Caco-2 (cell line): ENCODE measurements at regions not wholly inside any gene's neighbourhood (a gene's known extent, or its start where the extent isn't known, plus 50 kb on each side); places are given as distances from the start of the nearest gene placed in this dataset.

Experiments used
- BruUV-seq: library from RNA; stranded (reverse); fragments of 400-500 nt; replicated peaks from 2 replicates; lab custom pipeline; 2021; lab: Mats Ljungman, UMichigan
- CTCF ChIA-PET: fragments of 300-600 bp; sonication (Branson Sonifier 250); formaldehyde crosslinking; loops from one replicate; lab custom pipeline; 2022; ENCODE audit warnings: antibody characterized with exemption; lab: Charles Lee
- POLR2A ChIA-PET: fragments of 300-600 bp; sonication (Branson Sonifier 250); formaldehyde crosslinking; loops from one replicate; lab custom pipeline; 2022; ENCODE audit warnings: antibody characterized with exemption; lab: Charles Lee
- DNase-seq, 2 experiments: peaks; one replicate each; pipeline versions ENCODE4 v3.0.0 to v3.0.0-alpha.2; 2020 to 2022
- H3K27me3 ChIP-seq: replicated peaks from 2 replicates; pipeline ENCODE4 v1.6.0; 2011; ENCODE audit warnings: low read length; ENCODE audit not compliant: control insufficient read depth, insufficient read depth
- H3K36me3 ChIP-seq: 2 replicates; pipeline ENCODE4 v1.5.1; 2011; ENCODE audit warnings: low read length; ENCODE audit not compliant: control insufficient read depth, insufficient read depth
- H3K4me1 ChIP-seq: fragments of 250-450 bp; sonication (Bioruptor Pico); 2 replicates; pipeline ENCODE4 v1.5.1; 2020; ENCODE audit warnings: mild to moderate bottlenecking
- H3K4me3 ChIP-seq: 2 replicates; pipeline ENCODE4 v1.5.1; 2011; ENCODE audit warnings: low read depth, mild to moderate bottlenecking, control low read depth, low read length
- H3K9me3 ChIP-seq: fragments of 250-450 bp; sonication (Bioruptor Pico); 2 replicates; pipeline ENCODE4 v1.5.1; 2020; ENCODE audit warnings: mild to moderate bottlenecking, moderate library complexity
- H3K27ac Mint-ChIP-seq: one replicate; pipeline ENCODE4 v1.8.0; 2022; ENCODE audit warnings: mixed read lengths; ENCODE audit not compliant: unreplicated experiment
- H3K27me3 Mint-ChIP-seq: one replicate; pipeline ENCODE4 v1.8.0; 2022; ENCODE audit warnings: mixed read lengths; ENCODE audit not compliant: insufficient read depth, unreplicated experiment
- H3K36me3 Mint-ChIP-seq: one replicate; pipeline ENCODE4 v1.8.0; 2022; ENCODE audit warnings: mild to moderate bottlenecking, mixed read lengths; ENCODE audit not compliant: insufficient read depth, unreplicated experiment
- H3K4me1 Mint-ChIP-seq: one replicate; pipeline ENCODE4 v1.8.0; 2022; ENCODE audit warnings: low read depth, mixed read lengths; ENCODE audit not compliant: unreplicated experiment
- H3K4me3 Mint-ChIP-seq: one replicate; pipeline ENCODE4 v1.8.0; 2022; ENCODE audit warnings: mild to moderate bottlenecking, moderate library complexity, mixed read lengths; ENCODE audit not compliant: unreplicated experiment
- H3K9me3 Mint-ChIP-seq: one replicate; pipeline ENCODE4 v1.8.0; 2022; ENCODE audit warnings: mixed read lengths; ENCODE audit not compliant: unreplicated experiment
- intact Hi-C: fragments of 100-400 bp; cut with micrococcal nuclease; formaldehyde crosslinking; loops from one replicate; pipeline ENCODE4 v1.10.0; 2022; ENCODE audit not compliant: unreplicated experiment
- TF ChIP-seq, protein P1 (sequence below), 2 experiments: fragments of 200-600 bp in 1 of 2; IDR thresholded peaks; 1 replicate in 1 of 2; 2 replicates in 1 of 2; pipeline versions ENCODE4 v1.5.1 to v1.8.0; 2011 to 2022; ENCODE audit warnings: antibody characterized with exemption in 1 of 2, control low read depth in 1 of 2, inconsistent platforms in 1 of 2, low read depth in 1 of 2, low read length in 1 of 2, mild to moderate bottlenecking in 1 of 2, moderate library complexity in 1 of 2; ENCODE audit not compliant: insufficient read depth in 1 of 2, severe bottlenecking in 1 of 2, unreplicated experiment in 1 of 2

DNA sequence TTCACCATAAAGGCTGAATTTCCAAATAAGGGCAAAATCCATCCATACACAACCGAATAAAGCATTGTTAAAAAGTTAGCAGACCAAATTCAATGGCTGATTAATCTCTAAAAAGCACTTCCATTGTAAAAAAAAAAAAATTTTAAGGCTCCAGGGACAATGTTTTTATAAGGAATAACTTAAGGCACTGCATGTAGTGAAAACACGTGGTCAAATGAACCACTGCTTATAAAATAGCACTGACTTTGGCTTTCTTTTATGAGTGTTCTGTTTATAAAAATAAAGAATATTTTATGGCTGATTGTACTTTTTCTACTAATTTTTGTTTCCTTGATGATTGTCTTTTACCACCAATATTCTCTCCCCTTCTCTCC is 409.3 kb upstream of the KCNH7 start:
- no peak for DNase-seq
- no peaks in the 10 kb centered on the region for H3K36me3 ChIP-seq
- TF ChIP-seq, protein P1, sequence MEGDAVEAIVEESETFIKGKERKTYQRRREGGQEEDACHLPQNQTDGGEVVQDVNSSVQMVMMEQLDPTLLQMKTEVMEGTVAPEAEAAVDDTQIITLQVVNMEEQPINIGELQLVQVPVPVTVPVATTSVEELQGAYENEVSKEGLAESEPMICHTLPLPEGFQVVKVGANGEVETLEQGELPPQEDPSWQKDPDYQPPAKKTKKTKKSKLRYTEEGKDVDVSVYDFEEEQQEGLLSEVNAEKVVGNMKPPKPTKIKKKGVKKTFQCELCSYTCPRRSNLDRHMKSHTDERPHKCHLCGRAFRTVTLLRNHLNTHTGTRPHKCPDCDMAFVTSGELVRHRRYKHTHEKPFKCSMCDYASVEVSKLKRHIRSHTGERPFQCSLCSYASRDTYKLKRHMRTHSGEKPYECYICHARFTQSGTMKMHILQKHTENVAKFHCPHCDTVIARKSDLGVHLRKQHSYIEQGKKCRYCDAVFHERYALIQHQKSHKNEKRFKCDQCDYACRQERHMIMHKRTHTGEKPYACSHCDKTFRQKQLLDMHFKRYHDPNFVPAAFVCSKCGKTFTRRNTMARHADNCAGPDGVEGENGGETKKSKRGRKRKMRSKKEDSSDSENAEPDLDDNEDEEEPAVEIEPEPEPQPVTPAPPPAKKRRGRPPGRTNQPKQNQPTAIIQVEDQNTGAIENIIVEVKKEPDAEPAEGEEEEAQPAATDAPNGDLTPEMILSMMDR (IDR thresholded peaks at IDR 0.05; ENCODE audit: insufficient read depth in 1 of 2, low read depth in 1 of 2, low read length in 1 of 2, severe bottlenecking in 1 of 2, unreplicated experiment in 1 of 2) = no peak
- H3K4me1 Mint-ChIP-seq = no peaks in the 10 kb centered on the region
- ChIA-PET CTCF (no interaction called here), POLR2A (no interaction called here)
- H3K27ac Mint-ChIP-seq = no peak overlapping the region
- H3K27me3 Mint-ChIP-seq = peaks cover 5% of the 10 kb centered on the region
- H3K4me3 Mint-ChIP-seq = no peak overlapping the region
- H3K36me3 Mint-ChIP-seq = no peaks in the 10 kb centered on the region
- no TSS peak for BruUV-seq
- H3K4me3 ChIP-seq = no peak overlapping the region
- no peaks in the 10 kb centered on the region for H3K9me3 Mint-ChIP-seq
- intact Hi-C loops = no loop called here
- H3K9me3 ChIP-seq = no peaks in the 10 kb centered on the region
- no peaks in the 10 kb centered on the region for H3K27me3 ChIP-seq
- H3K4me1 ChIP-seq = no peaks in the 10 kb centered on the region

GRCh38 chr2:163247156-163247846 is 408.7 kb upstream of the KCNH7 start:
- POLR2A ChIA-PET = no interaction called here
- Mint-ChIP-seq H3K4me1 (no peaks in the 10 kb centered on the region), H3K27ac (no peak overlapping the region), H3K9me3 (no peaks in the 10 kb centered on the region), H3K27me3 (peaks cover 3% of the 10 kb centered on the region), H3K36me3 (no peaks in the 10 kb centered on the region), H3K4me3 (no peak overlapping the region)
- Histone ChIP-seq H3K36me3 (no peaks in the 10 kb centered on the region), H3K4me3 (no peak overlapping the region), H3K27me3 (no peaks in the 10 kb centered on the region), H3K4me1 (no peaks in the 10 kb centered on the region), H3K9me3 (no peaks in the 10 kb centered on the region)
- no TSS peak for BruUV-seq
- intact Hi-C loops = no loop called here
- no peak for DNase-seq
- TF ChIP-seq, protein P1 (IDR thresholded peaks at IDR 0.05; ENCODE audit: insufficient read depth in 1 of 2, low read depth in 1 of 2, low read length in 1 of 2, severe bottlenecking in 1 of 2, unreplicated experiment in 1 of 2) = no peak
- CTCF ChIA-PET = no interaction called here

DNA sequence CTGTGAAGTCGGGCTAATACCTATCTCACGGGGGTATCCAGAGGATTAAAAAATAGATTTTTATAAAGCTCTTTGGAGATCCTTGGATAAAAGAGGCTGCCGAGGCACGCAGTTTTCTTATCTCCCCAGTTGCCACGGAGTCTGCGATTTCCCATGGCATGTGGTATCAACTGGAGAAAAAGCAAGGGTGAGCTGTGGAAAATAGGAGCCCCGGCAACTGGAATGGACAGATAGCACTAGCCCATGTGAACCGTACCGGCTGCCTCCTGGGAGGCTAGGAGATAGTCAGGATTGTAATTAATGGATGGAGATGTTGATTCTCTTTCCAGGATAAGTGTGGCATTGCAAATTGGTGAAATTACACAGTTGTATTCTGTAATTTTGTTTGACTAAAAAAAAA is 407.6 kb upstream of the KCNH7 start:
- Histone ChIP-seq H3K9me3 (no peaks in the 10 kb centered on the region), H3K4me1 (no peaks in the 10 kb centered on the region), H3K27me3 (no peaks in the 10 kb centered on the region), H3K36me3 (no peaks in the 10 kb centered on the region), H3K4me3 (no peak overlapping the region)
- TF ChIP-seq, protein P1 (IDR thresholded peaks at IDR 0.05; ENCODE audit: insufficient read depth in 1 of 2, low read depth in 1 of 2, low read length in 1 of 2, severe bottlenecking in 1 of 2, unreplicated experiment in 1 of 2) = no peak
- Mint-ChIP-seq H3K9me3 (no peaks in the 10 kb centered on the region), H3K27me3 (no peaks in the 10 kb centered on the region), H3K27ac (no peak overlapping the region), H3K4me1 (no peaks in the 10 kb centered on the region), H3K36me3 (no peaks in the 10 kb centered on the region), H3K4me3 (no peak overlapping the region)
- intact Hi-C loops = no loop called here
- ChIA-PET POLR2A (no interaction called here), CTCF (no interaction called here)
- no peak for DNase-seq
- BruUV-seq = no TSS peak
